Tongue (tissue), 1 donor: ENCODE measurements at regions not wholly inside any gene's neighbourhood (a gene's known extent, or its start where the extent isn't known, plus 50 kb on each side); places are given as distances from the start of the nearest gene placed in this dataset.
A peak's percentile ranks its signal among the peaks of the same experiment; 100 is the strongest.

Experiments used
- DNase-seq: peaks from one replicate; pipeline ENCODE4 v3.0.0-alpha.2; 2015

DNA sequence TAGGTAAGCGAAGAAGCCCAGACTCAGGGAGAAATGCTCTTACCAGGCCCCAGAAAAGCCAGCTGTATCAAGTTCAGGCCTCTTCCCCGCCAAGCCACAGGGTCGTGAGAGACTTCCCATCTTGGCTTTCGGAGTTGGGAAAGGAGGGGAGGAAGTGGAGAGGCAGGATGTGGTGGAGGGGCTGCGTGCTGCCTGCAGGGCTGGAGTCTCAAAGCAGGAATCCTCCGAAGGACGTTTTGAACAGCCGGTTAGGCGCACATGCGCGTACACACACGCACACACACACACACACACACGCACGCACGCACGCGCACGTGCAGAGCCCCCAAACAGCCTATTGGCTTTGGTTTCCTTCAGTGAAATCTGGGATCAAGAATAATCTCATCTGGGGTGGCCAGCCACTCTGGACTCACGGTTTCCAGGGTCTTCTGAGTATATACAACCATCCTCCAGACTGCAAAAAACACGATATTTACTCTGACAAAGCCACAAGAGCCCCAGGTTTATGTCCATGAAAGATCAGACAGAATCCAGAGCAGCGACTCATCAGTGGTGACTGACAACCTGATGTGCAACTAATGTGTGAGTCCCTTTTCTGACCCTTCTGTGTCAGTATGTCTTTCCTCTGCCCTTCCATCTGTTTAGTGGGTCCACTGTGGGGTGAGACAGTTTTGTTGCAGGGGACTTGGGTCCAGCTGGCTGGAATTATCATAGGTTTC lies 115.0 kb upstream of the ZNF438 start:
- peak; percentile 89 for DNase-seq

GRCh38 chr10:31147210-31147608 lies 115.5 kb upstream of the ZNF438 start:
- no peak for DNase-seq

- peak; percentile 38 for DNase-seq
Measured at GRCh38 chr10:31148951-31149350, 117.3 kb upstream of the ZNF438 start.

DNA sequence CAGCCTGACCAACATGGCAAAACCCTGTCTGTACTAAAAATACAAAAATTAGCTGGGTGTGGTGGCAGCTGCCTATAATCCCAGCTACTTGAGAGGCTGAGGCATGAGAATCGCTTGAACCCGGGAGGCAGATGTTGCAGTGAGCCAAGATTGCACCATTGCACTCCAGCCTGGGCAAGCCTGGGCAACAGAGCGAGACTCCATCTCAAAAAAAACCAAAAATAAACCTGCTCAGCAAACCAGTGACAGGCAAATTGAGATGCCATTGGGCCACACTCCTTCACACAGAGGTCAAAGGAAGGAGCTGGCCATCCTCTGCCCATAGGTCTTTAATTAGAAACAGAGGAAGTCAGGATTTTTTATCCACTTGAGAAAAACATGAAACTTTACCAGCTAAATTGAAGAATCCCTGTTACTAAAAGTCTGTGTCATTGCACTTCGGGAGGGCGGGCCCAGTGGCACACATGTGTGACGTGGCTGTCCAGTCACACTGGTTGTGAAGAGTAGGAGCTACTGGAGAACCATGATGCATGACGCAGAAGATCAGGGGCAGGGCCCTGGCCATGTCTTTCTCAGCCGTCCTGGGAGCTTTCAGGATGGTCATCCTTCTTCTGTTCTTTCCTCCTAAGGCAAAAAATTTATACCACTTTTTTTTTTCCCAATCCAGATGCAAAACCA lies 118.3 kb upstream of the ZNF438 start:
- no peak for DNase-seq

DNA sequence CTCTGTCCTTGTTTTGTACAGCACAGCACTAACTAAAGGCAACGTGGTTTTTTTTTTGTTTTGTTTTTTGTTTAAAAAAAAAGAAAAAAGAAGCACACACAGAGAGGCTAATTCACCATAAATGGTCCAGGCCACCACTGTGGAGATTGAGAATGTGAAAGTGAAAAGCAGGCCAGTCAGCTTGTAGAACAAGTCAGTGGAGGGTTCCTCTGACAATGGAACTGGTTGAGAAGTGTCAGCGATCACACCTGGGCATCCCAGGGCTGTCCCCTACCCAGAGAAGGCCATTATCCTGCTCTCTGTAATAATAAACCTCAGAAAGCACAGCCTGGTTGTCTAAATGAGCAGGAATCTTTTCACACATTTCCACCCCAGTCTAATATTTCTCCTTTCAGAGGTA lies 119.6 kb upstream of the ZNF438 start:
- no peak for DNase-seq

DNA sequence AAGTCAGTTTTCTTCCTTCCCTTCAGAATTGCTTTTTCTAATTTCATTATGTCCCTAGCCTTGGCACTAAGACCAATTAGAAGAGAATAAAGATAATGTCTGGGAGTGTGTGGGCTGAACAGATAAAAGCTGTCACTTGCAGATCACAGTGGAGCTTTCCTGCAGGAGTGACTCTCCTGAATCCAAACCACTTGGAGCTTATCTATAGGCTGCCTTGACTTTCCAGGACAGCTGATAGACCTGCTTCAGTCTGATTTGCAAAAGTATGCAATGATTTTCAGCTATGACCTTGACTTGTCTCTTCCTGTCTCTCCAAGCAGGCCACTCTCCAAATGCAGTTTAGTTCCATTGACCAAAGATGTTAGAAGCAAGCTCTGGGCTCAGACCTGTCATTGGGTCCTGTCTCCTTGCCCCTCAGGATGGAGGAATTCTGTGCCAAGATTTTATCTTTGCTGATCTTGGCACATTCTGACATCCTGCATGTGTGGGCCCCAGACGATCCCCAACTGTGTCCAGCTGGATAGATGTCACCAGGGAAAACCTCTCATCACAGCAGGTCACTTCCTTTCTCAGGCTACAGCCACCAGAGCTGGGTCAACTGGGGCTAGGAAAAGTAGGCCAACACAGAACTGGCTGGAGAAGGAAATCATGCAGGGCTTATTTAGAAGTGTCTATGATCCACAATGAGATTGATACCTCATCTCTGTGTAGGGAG lies 120.9 kb upstream of the ZNF438 start:
- no peak for DNase-seq

- no peak for DNase-seq
Measured at GRCh38 chr10:31153161-31153560, 121.5 kb upstream of the ZNF438 start.

- DNase-seq = no peak
Measured at GRCh38 chr10:31153692-31154091, 122.0 kb upstream of the ZNF438 start.

GRCh38 chr10:31154996-31155395 lies 123.3 kb upstream of the ZNF438 start:
- DNase-seq = no peak

- peak; percentile 93 for DNase-seq
Measured at GRCh38 chr10:31157123-31158010, 125.7 kb upstream of the ZNF438 start.

DNA sequence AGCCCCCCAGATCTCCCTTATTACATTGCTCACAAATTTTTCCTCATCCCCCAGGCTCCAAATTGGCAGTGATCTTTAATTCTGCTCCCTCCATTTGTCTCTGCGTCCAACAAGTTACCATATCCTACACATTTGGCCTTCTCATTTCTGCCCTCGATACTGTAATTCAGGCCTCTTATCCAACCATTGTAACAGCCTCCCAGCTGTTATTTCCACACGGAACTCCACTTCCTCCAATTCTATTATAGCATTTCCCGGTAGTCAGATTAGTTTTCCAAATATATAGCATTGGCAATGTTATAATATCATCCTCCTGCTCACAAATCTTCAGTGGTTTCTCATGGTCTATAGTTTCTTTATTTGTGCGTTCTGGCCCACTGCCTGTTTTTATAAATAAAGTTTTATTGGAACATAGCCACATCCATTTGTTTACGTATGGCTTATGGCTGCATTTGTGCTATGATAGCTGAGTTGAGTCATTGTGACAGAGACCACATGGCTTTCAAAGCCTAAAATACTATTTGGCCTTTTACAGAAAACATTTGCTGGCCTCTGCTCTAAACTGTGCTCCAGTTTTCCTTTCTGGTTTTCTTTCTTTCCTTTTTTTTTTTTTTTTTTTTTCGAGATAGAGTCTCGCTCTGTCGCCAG lies 126.5 kb upstream of the ZNF438 start:
- no peak for DNase-seq

DNA sequence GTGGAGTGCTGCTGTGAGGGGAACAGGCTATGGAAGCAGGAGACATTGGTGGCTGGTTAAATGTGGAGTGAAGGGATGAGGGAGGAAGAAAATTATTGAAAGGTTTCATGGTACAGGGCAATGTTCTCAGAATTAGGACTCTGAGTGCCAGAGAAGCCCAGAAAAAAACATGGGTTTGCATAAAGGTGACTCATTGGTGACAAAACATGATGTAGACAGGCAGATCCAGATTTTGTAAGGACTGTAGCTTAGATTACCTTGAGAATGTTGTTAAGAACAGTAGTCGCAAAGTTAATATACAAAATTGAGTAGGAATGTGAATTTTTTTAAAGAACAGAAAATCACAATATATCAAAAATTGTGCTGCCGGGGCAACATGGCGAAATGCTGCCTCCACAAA lies 134.9 kb upstream of the ZNF438 start:
- no peak for DNase-seq

DNA sequence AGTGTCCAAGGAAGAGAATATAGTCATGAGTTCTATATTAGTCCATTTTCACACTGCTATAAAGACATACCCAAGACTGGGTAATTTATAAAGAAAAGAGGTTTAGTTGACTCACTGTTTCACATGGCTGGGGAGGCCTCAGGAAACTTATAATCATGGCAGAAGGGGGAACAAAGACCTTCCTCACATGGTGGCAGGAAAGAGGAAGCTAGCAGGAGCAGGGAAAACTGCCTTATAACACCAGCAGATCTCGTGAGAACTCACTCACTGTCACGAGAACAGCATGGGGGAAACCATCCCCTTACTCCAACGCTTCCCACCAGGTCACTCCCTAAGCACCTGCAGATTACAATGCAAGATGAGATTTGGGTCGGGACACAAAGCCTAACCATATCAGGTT lies 139.0 kb upstream of the ZNF438 start:
- no peak for DNase-seq

- DNase-seq = peak; percentile 86
Measured at GRCh38 chr10:31171402-31172083, 139.9 kb upstream of the ZNF438 start.

GRCh38 chr10:31172925-31173324 lies 141.3 kb upstream of the ZNF438 start:
- no peak for DNase-seq

- no peak for DNase-seq
Measured at GRCh38 chr10:31173752-31174151, 142.1 kb upstream of the ZNF438 start.

GRCh38 chr10:31179091-31179680 lies 139.8 kb upstream of the ZEB1 start:
- DNase-seq = no peak

DNA sequence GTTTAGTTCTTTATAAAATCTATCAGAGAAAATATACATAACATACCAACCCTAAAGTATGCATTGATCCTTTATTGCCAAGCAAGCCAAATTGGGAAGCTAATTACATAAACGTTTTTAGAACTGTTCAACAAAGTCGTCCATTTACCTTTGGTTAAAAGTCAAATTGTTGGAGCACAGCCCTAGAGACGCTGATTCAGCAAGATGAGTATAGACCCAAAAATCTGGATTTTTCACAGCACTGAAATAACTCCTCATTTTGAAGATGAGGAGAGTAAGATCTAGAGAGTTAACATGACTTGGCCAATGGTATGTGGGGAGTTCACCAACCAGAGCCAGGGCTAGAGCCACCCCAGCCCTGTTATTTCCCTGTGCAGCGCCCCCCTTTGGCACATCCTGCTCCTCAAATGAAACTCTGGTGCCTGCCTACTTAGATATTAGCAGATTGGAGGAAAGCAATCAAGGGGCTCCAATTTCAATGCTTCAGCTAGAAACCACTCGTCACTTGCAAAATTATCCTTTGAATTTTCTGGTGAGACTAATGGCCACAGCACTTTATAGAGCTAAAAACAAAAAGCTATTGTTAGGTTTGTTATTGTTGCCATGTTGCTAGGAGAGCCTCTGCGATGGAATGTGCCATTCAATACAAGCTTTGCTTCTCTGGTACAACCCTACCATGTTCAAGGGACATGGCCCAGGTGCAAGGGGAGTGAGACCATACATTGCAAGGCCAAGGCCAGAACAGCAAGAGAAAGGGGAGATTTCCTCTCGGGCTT lies 132.6 kb upstream of the ZEB1 start:
- peak; percentile 69 for DNase-seq

- DNase-seq = no peak
Measured at GRCh38 chr10:31187182-31187581, 131.8 kb upstream of the ZEB1 start.

GRCh38 chr10:31187607-31188210 lies 131.3 kb upstream of the ZEB1 start:
- DNase-seq = peak; percentile 24
